Occipital lobe (tissue), 1 donor: ENCODE measurements at regions not wholly inside any gene's neighbourhood (a gene's known extent, or its start where the extent isn't known, plus 50 kb on each side); places are given as distances from the start of the nearest gene placed in this dataset.

Source experiments
- DNase-seq: peaks from one replicate; lab custom pipeline; 2025; lab: John Stamatoyannopoulos, UW

DNA sequence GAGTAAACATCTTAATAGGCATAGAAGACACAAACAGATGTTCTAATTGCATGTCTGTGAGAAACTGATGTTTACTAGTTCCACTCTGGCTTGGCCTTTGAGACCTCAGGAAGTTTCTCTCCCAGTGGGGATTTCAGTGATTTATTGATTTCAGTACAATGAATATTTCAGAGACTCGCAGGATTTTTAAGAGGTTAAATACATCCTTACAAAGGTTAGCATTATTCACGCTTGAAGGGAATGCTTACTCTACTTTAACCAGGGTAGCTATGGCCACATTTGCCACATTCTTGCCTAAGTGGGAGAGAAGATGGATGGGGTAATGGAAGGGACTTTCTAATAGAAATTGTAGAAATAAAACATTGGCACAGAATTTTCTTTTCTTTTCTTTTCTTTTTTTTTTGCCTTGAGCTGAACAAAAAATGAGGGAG is 480.1 kb downstream of the SPRY1 start:
- DNase-seq, result no peak

DNA sequence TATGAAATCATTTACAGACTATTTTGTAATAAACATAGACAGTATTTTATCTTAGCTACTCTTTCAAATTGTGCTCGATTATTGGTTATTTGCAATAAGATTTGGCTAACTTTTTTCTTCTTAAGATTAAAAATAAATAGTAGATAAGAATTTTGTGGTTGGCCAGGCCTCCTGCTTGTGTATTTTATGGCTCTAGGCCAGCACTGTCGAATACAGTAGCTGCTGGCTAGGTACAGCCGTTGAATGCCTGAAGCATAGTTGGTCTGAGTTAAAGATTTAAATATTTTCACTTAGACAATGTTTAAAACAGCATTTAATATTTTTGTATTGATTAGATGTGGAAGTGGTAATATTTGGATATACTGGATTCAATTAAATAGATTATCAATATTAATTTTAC is 481.0 kb downstream of the SPRY1 start:
- DNase-seq, result no peak

DNA sequence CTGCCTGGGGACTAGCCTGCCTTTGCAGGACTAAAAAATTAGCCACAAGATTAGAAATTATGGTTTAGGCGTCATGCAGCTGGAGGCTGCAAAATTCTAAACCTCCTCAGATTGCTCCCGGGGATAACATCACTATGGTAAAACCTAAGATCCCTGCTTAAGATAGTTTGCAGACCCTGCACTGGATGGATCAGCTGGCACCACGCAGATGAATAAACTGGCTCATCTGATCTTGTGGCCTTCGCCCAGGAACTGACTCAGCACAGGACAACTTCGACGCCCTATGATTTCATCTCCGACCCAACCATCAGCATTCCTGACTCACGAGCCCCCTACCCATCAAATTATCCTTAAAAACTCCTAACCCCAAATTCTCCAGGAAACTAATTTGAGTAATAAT is 482.4 kb downstream of the SPRY1 start:
- no peak for DNase-seq

DNA sequence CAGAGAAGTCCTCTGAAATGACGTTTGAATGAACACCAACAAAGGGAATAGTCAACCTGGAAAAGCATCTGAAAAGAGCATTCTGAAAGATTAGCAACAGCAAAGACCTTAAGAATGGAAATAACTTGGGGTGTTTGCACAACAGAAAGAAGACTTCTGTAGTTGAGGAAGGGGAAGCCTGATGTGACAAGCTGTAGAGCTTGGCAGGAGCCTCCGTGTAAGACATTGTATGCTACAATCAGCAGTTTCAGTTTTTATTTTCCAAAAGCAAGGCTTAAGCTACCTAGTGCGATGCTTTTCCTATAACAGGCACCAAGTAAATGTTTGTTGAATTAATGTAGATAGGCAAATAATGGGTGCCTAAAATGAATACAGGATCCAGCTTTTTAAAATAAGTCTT is 484.0 kb downstream of the SPRY1 start:
- no peak for DNase-seq

DNA sequence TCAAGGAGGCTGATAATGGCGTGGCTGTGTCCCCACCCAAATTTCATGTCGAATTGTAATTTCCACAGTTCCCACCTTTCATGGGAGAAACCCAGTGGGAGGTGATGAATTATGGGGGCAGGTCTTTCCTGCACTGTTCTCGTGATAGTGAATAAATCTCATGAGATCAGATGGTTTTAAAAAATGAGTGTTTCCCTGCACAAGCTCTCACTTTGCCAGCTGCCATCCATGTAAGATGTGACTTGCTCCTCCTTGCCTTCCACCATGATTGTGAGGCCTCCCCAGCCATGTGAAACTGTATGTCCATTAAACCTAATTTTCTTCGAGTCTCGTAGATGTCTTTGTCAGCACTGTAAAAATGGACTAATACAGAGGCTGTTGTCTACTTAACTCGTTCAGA is 488.3 kb downstream of the SPRY1 start:
- no peak for DNase-seq

DNA sequence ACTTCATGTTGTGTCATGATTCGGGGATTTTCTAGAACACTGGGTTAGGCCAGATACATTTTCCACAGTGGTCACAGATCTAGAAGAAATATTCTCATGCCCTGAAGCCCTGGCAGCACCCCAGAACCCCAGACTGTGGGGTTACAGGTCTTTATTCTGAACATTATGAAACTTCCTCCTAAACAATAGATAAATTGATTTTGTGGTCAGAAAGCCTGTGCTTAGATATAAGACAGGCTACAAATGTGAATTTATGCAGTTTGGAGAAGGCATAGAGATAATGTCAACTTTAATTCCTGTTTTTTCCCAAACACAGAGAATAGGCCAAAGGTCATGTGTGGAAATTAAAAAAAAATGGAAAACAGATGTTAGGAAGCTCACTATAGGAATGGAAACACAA is 492.9 kb downstream of the SPRY1 start:
- DNase-seq, result no peak

DNA sequence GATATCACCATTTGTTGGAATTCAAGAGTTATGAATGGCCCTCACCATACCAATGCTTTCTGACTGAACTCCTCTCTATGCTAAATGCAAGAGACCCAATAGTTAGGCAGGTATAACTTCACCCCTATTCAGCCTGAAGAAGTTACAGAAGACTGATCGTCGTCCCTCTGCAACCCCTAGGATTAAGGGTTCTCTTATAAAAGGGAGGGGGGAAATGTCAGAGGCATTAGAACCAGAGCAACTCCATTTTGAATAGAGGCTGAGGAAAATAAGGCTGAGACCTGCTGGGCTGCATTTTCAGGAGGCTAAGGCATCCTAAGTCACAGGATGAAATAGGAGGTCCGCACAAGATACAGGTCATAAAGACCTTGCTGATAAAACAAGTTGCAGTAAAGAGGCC is 494.3 kb downstream of the SPRY1 start:
- no peak for DNase-seq

DNA sequence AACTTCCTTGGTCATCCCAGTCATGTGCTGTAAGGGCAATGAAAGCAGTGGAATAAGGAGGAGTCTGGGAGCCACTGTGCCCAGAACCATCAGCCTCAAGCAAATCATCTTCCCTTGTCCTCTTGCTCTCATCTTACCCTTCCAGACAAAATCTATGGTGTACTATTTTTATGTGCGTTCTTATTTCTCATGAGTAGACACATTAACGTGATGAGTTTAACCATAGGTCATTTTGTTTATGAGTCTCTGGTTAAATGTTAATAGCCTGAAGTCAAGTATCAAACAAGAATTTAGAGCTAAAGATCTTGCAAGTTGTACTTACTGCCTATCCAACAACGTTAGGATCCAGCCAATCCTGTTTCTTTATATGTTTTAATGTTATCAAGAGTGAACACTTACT is 495.3 kb downstream of the SPRY1 start:
- DNase-seq, result no peak

DNA sequence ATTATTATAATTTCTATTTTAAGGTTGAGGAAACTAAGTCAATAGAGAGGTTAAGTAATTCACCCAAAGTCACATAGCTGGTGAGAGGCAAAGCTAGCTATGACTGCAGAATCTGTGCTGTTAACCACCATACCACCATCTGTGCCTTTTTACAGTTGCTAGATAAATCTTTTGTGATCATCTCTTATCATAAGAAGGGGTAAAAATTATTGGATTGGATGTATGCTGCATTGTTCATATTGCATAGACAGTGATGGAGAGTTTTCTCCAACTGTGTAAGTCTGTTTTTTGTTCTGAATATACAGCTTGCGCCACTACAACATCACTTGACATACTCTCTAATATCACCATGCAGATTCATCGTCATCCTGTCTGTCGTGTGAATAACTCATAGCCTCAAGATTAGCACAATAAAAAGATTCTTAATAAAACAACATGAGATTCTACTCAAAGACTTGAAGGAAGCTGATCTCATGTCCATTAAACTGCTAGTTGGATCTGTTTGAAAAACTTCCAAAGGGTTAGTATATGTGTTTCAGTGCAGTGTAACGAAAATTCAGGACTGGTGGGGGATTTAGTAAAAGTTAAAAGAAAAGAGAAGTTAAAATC is 495.9 kb downstream of the SPRY1 start:
- DNase-seq, result no peak

DNA sequence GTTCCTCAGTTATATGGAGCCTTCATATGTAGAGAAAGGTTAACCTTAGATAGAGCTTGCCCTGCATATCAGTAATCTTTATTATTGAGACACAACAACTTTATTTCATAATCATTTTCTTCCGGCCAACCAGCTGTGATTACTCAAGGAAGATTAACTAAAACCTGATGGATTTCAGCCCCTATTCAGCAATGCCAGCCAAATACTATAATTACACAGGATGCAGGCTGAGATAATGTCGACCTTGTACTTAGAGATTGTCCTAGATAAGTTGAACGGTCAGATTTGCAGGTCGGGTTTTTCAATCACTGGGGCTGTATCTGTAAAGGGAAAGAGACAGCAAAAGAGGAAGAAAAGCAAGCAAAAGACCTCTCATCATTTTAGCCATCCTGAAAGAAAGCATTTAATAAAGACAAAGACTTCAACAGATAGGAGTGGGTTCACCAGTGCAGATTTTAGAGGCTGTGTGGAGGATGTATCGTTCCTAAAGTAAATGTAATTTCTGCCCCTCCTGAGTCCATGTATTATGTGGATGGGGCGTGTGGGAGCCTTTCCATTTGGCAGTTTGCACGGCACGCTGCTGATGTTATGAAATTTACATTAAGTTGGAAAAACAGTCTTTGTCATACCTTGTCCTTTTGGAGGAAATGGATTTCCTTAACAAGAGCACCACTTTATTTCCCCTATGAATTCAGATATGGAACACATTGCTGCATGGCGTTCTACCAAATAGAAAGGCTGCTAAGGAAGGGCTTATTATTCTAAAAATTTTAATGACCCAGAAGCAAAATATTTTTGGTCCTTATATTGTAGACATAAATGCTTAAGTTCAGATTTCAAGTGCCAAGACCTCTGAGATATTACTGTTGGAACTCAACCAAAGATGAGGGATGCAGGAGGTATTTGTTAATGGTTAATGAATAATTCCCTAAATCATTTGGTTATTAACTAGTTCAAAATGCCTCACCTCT is 496.7 kb downstream of the SPRY1 start:
- no peak for DNase-seq

DNA sequence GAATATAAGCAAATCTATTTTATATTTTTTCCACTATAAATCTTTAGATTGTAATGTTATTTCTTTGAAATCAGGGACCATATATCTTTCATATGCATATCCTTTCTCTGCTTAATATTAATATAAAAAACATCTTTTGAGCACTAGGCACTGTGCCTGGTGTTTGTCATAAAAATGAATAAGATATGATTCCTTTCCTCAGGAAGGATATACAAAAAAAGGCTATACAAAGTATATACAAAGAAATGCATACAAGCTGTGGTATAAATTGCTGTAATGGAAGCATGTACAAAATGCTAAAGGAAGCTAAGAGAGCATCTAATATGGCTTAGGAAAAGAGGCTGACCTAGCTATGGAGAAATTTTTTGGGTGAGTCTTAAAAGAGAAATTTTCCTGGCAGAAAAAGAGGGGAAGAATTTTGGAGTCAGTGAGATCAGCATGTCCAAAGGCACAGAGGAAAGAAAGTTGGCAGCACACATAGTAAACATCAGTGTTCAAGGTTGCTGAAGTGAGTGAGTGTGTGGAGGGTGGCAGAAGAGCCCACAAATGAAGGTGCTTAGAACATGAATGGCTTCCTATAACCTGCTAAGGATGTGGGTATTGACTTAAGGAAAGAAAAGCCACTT is 500.0 kb downstream of the SPRY1 start:
- no peak for DNase-seq

DNA sequence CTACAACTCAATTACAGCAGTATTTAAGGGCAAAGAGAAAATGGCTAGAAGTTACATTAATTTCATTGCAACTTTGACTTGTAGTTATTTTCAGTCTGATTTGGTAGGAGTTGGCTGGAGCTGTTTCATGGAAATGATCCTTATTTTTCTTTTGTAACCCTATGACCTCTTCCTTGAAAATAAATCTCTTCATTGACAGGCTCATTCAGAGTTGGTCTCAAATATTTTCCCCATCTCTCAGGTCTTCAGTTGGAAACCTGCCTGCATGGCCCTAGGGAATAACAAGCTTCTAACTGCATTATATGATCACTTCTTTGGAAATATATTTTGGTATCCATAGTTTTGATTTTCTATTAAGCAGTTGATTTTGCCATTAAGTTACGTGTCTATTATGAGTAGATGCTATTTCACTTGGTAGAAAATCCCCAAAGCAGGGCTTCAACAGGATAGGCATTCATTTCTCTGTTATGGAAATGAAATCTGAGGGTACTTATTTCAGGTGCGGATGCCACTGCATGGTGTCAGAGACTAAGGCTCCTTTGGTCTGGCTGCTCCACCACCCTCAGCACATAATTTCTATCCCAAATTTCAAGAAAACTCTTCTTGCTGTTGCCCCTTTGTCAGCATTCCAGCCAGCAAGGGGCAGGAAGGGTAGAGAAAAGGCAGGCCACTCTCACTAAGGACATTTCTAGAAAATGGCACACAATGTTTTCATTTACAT is 502.5 kb downstream of the SPRY1 start:
- no peak for DNase-seq

DNA sequence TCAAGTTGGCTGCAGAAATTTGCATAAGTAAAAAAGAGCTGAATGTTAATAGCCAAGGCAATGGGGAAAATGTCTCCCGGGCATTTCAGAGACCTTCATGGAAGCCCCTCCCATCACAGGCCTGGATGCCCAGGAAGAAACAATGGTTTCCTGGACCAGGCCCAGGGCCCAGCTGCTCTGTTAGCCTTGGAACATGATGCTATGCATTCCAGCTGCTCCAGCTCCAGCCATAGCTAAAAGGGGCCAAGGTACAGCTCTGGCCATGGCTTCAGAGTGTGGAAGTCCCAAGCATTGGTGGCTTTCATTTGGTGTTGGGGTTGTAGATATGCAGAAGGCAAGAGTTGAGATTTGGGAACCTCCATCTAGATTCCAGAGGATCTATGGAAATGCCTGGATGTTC is 508.3 kb downstream of the SPRY1 start:
- DNase-seq, result no peak

DNA sequence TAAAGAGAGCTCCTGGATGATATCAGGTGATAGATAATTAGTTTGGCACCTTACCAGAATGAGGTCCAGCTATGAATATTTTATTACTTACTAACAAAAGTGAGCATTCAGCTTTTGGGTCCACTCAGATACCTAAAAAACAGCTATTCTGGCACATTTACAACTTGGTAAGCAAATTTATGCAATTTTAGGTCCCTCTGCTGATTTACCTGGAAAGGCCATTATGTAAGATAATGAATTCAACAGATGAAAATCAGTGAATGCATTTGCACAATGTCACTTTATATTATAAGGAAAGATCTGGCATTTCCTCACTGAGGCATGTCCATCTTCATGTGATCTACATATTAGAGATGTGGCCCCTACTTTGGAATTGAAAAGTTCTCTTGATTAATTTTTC is 517.0 kb downstream of the SPRY1 start:
- DNase-seq, result no peak

DNA sequence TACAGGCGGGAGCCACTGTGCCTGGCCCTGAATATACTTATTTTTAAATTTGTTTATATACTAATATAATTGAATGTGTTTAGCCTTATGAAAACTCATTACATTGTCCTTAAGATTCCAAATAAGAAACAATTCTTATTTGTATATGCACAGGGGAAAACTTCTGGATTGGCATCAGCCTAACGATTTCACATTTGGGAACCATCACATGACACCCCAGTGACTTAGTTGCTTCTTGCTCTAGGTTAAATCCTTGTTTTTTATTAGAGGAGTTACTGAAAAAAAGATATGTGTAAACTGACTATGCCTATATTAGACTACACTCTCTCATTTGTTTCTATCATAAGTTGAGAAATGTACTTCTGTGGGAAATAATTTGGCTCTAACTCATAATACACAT is 520.2 kb downstream of the SPRY1 start:
- DNase-seq, result no peak

DNA sequence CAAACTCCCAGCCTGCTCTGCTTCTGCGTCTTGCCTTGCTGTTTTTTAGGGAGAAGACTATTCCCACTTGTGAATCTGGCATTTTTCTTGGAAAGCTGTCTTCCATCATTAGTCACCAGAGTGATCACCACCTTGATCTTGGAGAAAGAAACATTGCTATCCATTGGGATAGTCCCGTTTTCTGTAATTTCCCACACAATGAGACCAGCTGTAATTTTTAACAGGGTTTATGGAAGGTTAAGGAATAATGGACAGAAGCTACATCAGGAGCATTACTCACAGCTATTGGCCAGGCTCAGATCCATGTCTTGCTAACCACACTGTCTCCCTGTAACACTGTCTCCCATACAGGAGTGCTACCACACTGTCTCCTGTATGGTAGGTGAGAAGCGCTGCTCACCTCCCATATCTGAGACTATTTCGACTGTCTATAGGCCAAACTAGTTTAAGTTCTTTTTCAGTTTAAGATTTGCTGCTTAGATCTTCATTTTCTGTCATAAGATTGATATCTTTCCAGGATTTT is 523.0 kb downstream of the SPRY1 start:
- DNase-seq, result no peak

DNA sequence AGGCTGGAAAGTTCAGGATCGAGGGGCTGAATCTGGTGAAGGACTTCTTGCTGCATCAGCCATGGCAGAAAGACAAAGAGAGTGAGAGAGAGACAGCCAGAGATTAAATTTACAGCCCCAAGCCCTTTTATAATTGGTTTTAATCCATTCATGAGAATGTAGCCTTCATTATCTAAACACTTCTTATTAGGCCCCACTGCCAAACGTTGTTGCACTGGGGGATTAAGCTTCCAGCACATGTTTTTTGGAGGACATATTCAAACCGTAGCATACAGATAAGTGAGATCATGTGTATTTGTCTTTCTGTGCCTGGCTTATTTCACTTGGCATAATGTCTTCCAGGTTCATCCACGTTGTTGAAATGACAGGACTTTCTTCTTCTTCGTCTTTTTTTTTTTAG is 524.7 kb downstream of the SPRY1 start:
- DNase-seq, result no peak

DNA sequence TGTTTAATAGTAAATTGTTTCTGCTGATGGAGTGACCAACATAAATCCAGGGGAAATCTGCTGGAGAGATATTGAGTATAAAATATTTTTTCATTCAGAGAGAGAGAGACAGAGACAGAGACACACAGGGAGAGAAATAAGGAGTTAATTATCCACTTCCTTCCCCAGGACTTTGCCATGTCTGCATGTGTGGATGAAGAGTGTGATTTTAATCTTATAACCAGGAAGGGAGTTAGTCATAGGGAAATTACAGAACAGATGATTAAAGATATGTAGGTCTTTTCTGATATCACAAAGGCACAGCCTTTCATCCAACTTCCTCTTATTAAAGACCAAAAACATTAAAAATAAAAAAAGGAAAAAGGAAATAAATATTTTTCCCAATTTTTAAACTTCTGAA is 526.3 kb downstream of the SPRY1 start:
- no peak for DNase-seq

DNA sequence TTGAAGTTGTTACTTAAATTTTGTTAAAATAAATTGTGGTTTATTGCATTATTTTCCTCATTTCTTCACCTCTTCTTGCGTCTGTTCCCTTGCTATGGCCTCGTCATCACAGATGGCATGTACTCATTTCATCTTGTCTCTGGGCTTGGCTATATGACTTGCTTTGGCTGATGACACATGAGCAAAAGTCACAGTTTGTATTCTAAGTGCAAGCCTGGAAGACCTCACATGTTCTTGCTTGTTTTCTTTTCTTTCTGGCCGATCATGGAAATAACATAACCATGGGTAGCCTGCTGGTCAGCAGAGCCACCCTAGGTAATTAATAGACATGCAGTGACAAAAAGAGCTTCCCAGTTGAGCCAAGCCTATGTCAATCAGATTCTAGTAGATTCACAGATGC is 527.9 kb downstream of the SPRY1 start:
- DNase-seq, result no peak

DNA sequence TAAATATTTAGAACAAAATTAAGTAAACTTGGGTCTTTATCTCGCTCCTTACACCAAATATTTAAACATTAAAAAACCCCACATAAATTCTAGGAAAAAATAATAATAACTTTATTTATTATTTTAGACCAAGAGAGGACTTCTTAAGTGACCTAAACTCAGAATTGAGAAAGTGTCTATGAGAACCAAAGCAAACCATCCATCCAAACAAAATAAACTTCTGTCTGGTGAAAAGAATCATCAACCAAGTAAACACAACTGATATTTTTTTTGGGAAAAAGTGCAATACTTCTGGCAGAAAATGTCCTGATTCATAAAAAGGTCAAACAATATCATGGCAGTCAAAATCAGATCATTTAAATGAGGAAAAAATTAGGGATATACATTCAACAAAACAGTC is 533.0 kb downstream of the SPRY1 start:
- DNase-seq, result no peak

DNA sequence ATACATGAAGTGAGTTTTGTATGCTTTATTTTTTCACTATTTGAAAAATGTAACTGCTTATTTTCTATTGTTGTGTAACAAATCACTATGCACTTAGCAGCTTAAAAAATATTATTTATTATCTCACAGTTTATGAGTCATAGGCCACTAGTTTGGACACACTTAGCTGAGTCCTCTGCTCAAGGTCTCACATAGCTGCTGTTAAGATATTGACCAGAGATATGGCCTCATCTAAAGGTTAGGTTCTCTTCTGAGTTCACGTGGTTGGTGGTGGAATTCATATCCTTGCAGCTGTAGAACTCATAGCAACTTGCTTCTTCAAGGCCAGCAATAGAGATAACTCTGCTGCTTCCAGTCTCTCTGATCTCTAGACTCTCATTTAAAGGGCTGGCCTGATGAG is 534.4 kb downstream of the SPRY1 start:
- no peak for DNase-seq

DNA sequence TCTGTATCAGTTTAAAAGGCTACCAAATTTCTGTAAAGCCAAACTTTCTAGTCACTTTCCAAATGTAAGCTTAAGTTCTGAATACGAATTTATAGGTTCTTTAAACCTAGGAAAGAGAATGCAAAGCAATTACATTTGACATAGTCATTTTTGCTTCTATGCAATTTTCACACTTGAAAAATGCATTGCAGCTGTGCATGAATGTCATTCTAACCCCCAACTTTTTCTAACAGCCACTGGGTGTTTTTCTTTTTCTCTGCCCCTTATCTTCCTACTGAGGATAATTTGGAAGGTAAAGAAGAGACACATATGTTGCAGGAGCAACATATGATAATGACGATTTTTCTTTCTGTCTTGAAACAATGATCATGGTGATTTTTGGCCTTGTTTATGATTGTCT is 537.5 kb downstream of the SPRY1 start:
- no peak for DNase-seq
